OCI-LY3 (cell line): ENCODE measurements at regions not wholly inside any gene's neighbourhood (a gene's known extent, or its start where the extent isn't known, plus 50 kb on each side); places are given as distances from the start of the nearest gene placed in this dataset.
"Not testable (repeated sequence)": the region's sequence is repeated elsewhere in the genome, so short reads cannot be mapped to it uniquely, and the experiment has no call there.

ENCODE experiments used
- CTCF ChIP-seq: fragments of 200-600, 300-600 bp; sonication (generic); IDR thresholded peaks from 2 replicates; pipeline ENCODE4 v1.5.1; 2014; ENCODE audit warnings: antibody characterized with exemption, low read length, low read depth
- EZH2phosphoT487 ChIP-seq: fragments of 200-600 bp; shearing (Covaris generic); IDR thresholded peaks from 2 replicates; pipeline ENCODE4 v1.6.1; 2018; ENCODE audit warnings: antibody characterized with exemption, mixed run types, low read depth

GRCh38 chr4:59724286-59724685, 1475.8 kb upstream of the ADGRL3 start:
- not testable (repeated sequence) for TF ChIP-seq CTCF, EZH2phosphoT487
